ENCODE measurements at regions not wholly inside any gene's neighbourhood (a gene's known extent, or its start where the extent isn't known, plus 50 kb on each side); places are given as distances from the start of the nearest gene placed in this dataset.

GRCh38 chr13:74707291-74707690 is 573.1 kb upstream of the KLF12 start:
- no peak for TF ChIP-seq CTCF (IDR thresholded peaks at IDR 0.05; ENCODE audit: poor library complexity)
- no peak for TF ChIP-seq EZH2 (IDR thresholded peaks at IDR 0.05; ENCODE audit: borderline replicate concordance)
